ENCODE measurements at regions not wholly inside any gene's neighbourhood (a gene's known extent, or its start where the extent isn't known, plus 50 kb on each side); places are given as distances from the start of the nearest gene placed in this dataset.

- DNase-seq, result no peak
Observed at GRCh38 chr7:45235905-45236304, 78.3 kb downstream of the RAMP3 start.

GRCh38 chr7:45236666-45237065 is 79.1 kb downstream of the RAMP3 start:
- DNase-seq, result no peak

GRCh38 chr7:45237788-45238461 is 80.3 kb downstream of the RAMP3 start:
- DNase-seq, result no peak

- DNase-seq, result no peak
Observed at GRCh38 chr7:45238806-45239205, 81.2 kb downstream of the RAMP3 start.

GRCh38 chr7:45239486-45239885 is 81.9 kb downstream of the RAMP3 start:
- DNase-seq, result no peak

GRCh38 chr7:45240273-45240771 is 82.7 kb downstream of the RAMP3 start:
- DNase-seq, result no peak

GRCh38 chr7:45240926-45241325 is 83.3 kb downstream of the RAMP3 start:
- no peak for DNase-seq

- no peak for DNase-seq
Observed at GRCh38 chr7:45241339-45242109, 83.9 kb downstream of the RAMP3 start.

- no peak for DNase-seq
Observed at GRCh38 chr7:45242261-45242660, 84.7 kb downstream of the RAMP3 start.

GRCh38 chr7:45242698-45243097 is 85.1 kb downstream of the RAMP3 start:
- no peak for DNase-seq

- DNase-seq, result no peak
Observed at GRCh38 chr7:45244981-45245380, 87.4 kb downstream of the RAMP3 start.

GRCh38 chr7:45246339-45246738 is 88.7 kb downstream of the RAMP3 start:
- DNase-seq, result no peak

- no peak for DNase-seq
Observed at GRCh38 chr7:45252248-45252647, 94.7 kb downstream of the RAMP3 start.

- no peak for DNase-seq
Observed at GRCh38 chr7:45252857-45253256, 95.3 kb downstream of the RAMP3 start.

- no peak for DNase-seq
Observed at GRCh38 chr7:45253368-45253767, 95.8 kb downstream of the RAMP3 start.

- DNase-seq, result no peak
Observed at GRCh38 chr7:45255187-45255586, 97.6 kb downstream of the RAMP3 start.

- DNase-seq, result no peak
Observed at GRCh38 chr7:45256309-45256708, 98.7 kb downstream of the RAMP3 start.

- DNase-seq, result no peak
Observed at GRCh38 chr7:45256775-45257174, 99.2 kb downstream of the RAMP3 start.

GRCh38 chr7:45257284-45257683 is 99.7 kb downstream of the RAMP3 start:
- DNase-seq, result no peak

- no peak for DNase-seq
Observed at GRCh38 chr7:45258533-45259226, 101.1 kb downstream of the RAMP3 start.

- no peak for DNase-seq
Observed at GRCh38 chr7:45259227-45259596, 101.6 kb downstream of the RAMP3 start.

GRCh38 chr7:45259966-45260646 is 102.5 kb downstream of the RAMP3 start:
- peak; percentile 48 to 62 for DNase-seq

GRCh38 chr7:45267262-45267661 is 109.7 kb downstream of the RAMP3 start:
- DNase-seq, result no peak
